HCT116 (cell line): ENCODE measurements at regions not wholly inside any gene's neighbourhood (a gene's known extent, or its start where the extent isn't known, plus 50 kb on each side); places are given as distances from the start of the nearest gene placed in this dataset.

Experiments used
- ATAC-seq: fragments of 200-7000 bp; cut with Tn5 transposase; 2 replicates; pipeline ENCODE4 v1.9.1; 2020; ENCODE audit warnings: mild to moderate bottlenecking, moderate library complexity
- BruUV-seq: library from RNA; stranded (reverse); fragments of 400-500 nt; replicated peaks from 2 replicates; lab custom pipeline; 2021; lab: Mats Ljungman, UMichigan
- CTCF ChIA-PET: fragments of 300-600 bp; sonication (Branson Sonifier 250); formaldehyde crosslinking; loops from one replicate; lab custom pipeline; 2021; ENCODE audit warnings: antibody characterized with exemption; lab: Charles Lee
- POLR2A ChIA-PET: fragments of 300-600, 350-600 bp; sonication (Branson Sonifier 250); formaldehyde crosslinking; loops from one replicate; lab custom pipeline; 2021; ENCODE audit warnings: antibody characterized with exemption; lab: Charles Lee
- RAD21 ChIA-PET, 2 experiments: fragments of 300-600 bp; sonication (Branson Sonifier 250); formaldehyde crosslinking; loops; one replicate each; lab custom pipeline; 2023; ENCODE audit warnings: low total read pairs in 2 of 2; ENCODE audit not compliant: uncharacterized antibody in 2 of 2, unreplicated experiment in 2 of 2, low non-redundant PET in 1 of 2; lab: Charles Lee
- DNase-seq: peaks from one replicate; pipeline ENCODE4 v3.0.0-alpha.2; 2010; ENCODE audit warnings: low read depth, low spot score
- H2AFZ ChIP-seq: fragments of 200-600 bp; shearing (Covaris generic), sonication (generic); 2 replicates; pipeline ENCODE4 v1.6.1; 2017; ENCODE audit warnings: low read depth, mixed run types, mixed read lengths, antibody characterized with exemption, low read length; ENCODE audit not compliant: poor library complexity, severe bottlenecking
- H3K27ac ChIP-seq: 2 replicates; pipeline ENCODE4 v1.5.1; 2012; ENCODE audit warnings: low read depth, low read length
- H3K27me3 ChIP-seq: fragments of 200-600 bp; sonication (generic); 2 replicates; pipeline ENCODE4 v1.6.1; 2016; ENCODE audit warnings: mixed run types, low read length, mixed read lengths; ENCODE audit not compliant: insufficient read depth
- H3K36me3 ChIP-seq, 2 experiments: fragments of 200-500 bp in 1 of 2; fragments of 200-600 bp in 1 of 2; sonication (Bioruptor generic) in 1 of 2; sonication (generic) in 1 of 2; 2 replicates each; pipeline versions ENCODE4 v1.5.1 to v1.6.1; 2014 to 2016; ENCODE audit warnings: low read length in 2 of 2, inconsistent platforms in 1 of 2, mixed read lengths in 1 of 2, mixed run types in 1 of 2; ENCODE audit not compliant: insufficient read depth in 2 of 2, control insufficient read depth in 1 of 2
- H3K4me1 ChIP-seq, 2 experiments: fragments of 200-600 bp in 1 of 2; sonication (generic) in 1 of 2; 2 replicates each; pipeline versions ENCODE4 v1.5.1 to v1.6.1; 2012 to 2017; ENCODE audit warnings: low read length in 2 of 2, inconsistent platforms in 1 of 2, mild to moderate bottlenecking in 1 of 2, mixed read lengths in 1 of 2, mixed run types in 1 of 2, moderate library complexity in 1 of 2; ENCODE audit not compliant: insufficient read depth in 2 of 2, control insufficient read depth in 1 of 2
- H3K4me2 ChIP-seq: fragments of 200-600 bp; sonication (generic); 2 replicates; pipeline ENCODE4 v1.6.1; 2017; ENCODE audit warnings: mixed run types, low read length, mixed read lengths
- H3K4me3 ChIP-seq, 2 experiments: fragments of 200-600 bp in 1 of 2; sonication (generic) in 1 of 2; replicated peaks in 1 of 2; 2 replicates each; pipeline ENCODE4 v1.5.1; 2011 to 2016; ENCODE audit warnings: low read length in 2 of 2, control low read depth in 1 of 2, low read depth in 1 of 2, mild to moderate bottlenecking in 1 of 2, mixed read lengths in 1 of 2, mixed run types in 1 of 2
- H3K79me2 ChIP-seq: fragments of 200-600 bp; sonication (generic); 2 replicates; pipeline ENCODE4 v1.6.1; 2017; ENCODE audit warnings: mild to moderate bottlenecking, mixed run types, low read length, moderate library complexity, mixed read lengths; ENCODE audit not compliant: insufficient read depth
- H3K9ac ChIP-seq: fragments of 200-600 bp; sonication (generic); 2 replicates; pipeline ENCODE4 v1.6.1; 2016; ENCODE audit warnings: low read length, mixed read lengths
- H3K9me2 ChIP-seq: fragments of 200-600 bp; sonication (generic), shearing (Covaris generic); 2 replicates; pipeline ENCODE4 v1.6.1; 2017; ENCODE audit warnings: mixed run types, mild to moderate bottlenecking, moderate library complexity; ENCODE audit not compliant: insufficient read depth
- H3K9me3 ChIP-seq, 2 experiments: fragments of 200-500 bp in 1 of 2; fragments of 200-600 bp in 1 of 2; sonication (Bioruptor generic) in 1 of 2; sonication (generic) in 1 of 2; 2 replicates each; pipeline ENCODE4 v1.6.1; 2014 to 2017; ENCODE audit warnings: low read length in 2 of 2, mixed read lengths in 2 of 2, inconsistent platforms in 1 of 2, low read depth in 1 of 2, mild to moderate bottlenecking in 1 of 2, mixed run types in 1 of 2, moderate library complexity in 1 of 2; ENCODE audit not compliant: control insufficient read depth in 1 of 2, insufficient read depth in 1 of 2
- H4K20me1 ChIP-seq: fragments of 200-600 bp; sonication (generic), shearing (Covaris generic); 2 replicates; pipeline ENCODE4 v1.6.1; 2017; ENCODE audit warnings: mixed run types, mild to moderate bottlenecking, moderate library complexity; ENCODE audit not compliant: insufficient read depth
- CBX3 ChIP-seq: IDR thresholded peaks from 2 replicates; pipeline ENCODE4 v1.6.1; 2012; ENCODE audit warnings: low read depth
- CEBPB ChIP-seq: IDR thresholded peaks from 2 replicates; pipeline ENCODE4 v1.6.1; 2012; ENCODE audit warnings: low read depth
- EGR1 ChIP-seq: IDR thresholded peaks from 2 replicates; pipeline ENCODE4 v1.6.1; 2012; ENCODE audit warnings: low read depth
- ELF1 ChIP-seq: IDR thresholded peaks from 2 replicates; pipeline ENCODE4 v1.6.1; 2012; ENCODE audit warnings: low read depth, borderline replicate concordance
- EZH2 ChIP-seq: fragments of 200-600 bp; sonication (generic); IDR thresholded peaks from 2 replicates; pipeline ENCODE4 v1.6.1; 2017; ENCODE audit warnings: antibody characterized with exemption, mixed run types
- JUND ChIP-seq: IDR thresholded peaks from 2 replicates; pipeline ENCODE4 v1.6.1; 2012
- POLR2AphosphoS5 ChIP-seq: IDR thresholded peaks from 2 replicates; pipeline ENCODE4 v1.6.1; 2011; ENCODE audit warnings: mild to moderate bottlenecking, low read depth, low read length, moderate library complexity
- SP1 ChIP-seq: IDR thresholded peaks from 2 replicates; pipeline ENCODE4 v1.6.1; 2012; ENCODE audit warnings: low read depth
- TCF7L2 ChIP-seq: IDR thresholded peaks from 2 replicates; pipeline ENCODE4 v1.7.0; 2011; ENCODE audit warnings: borderline replicate concordance, inconsistent platforms; ENCODE audit not compliant: insufficient read depth, insufficient read length; ENCODE audit errors: extremely low read depth
- ZFX ChIP-seq: fragments of 450-650 bp; IDR thresholded peaks from 2 replicates; pipeline ENCODE4 v1.6.1; 2017
- ZNF274 ChIP-seq: fragments of 200-500 bp; sonication (Bioruptor generic); IDR thresholded peaks from 2 replicates; pipeline ENCODE4 v1.6.1; 2014; ENCODE audit warnings: mild to moderate bottlenecking, low read depth, low read length, inconsistent platforms
- intact Hi-C: fragments of 100-400 bp; cut with micrococcal nuclease; formaldehyde crosslinking; loops from 2 replicates; pipeline ENCODE4 v1.10.0; 2022
- TF ChIP-seq, protein P1 (sequence below): IDR thresholded peaks from 2 replicates; pipeline ENCODE4 v1.6.1; 2012
- TF ChIP-seq, protein P2 (sequence below): IDR thresholded peaks from 2 replicates; pipeline ENCODE4 v1.6.1; 2012; ENCODE audit warnings: low read depth
- TF ChIP-seq, protein P3 (sequence below), 3 experiments: fragments of 200-600 bp in 1 of 3; sonication (generic) in 1 of 3; IDR thresholded peaks in 2 of 3; conservative IDR thresholded peaks in 1 of 3; 2 replicates each; pipeline ENCODE4 v1.5.1; 2012 to 2017; ENCODE audit warnings: low read depth in 2 of 3, low read length in 2 of 3, antibody characterized with exemption in 1 of 3, borderline replicate concordance in 1 of 3, control low read depth in 1 of 3, mild to moderate bottlenecking in 1 of 3, mixed read lengths in 1 of 3, mixed run types in 1 of 3, moderate library complexity in 1 of 3; ENCODE audit not compliant: insufficient read depth in 1 of 3

DNA sequence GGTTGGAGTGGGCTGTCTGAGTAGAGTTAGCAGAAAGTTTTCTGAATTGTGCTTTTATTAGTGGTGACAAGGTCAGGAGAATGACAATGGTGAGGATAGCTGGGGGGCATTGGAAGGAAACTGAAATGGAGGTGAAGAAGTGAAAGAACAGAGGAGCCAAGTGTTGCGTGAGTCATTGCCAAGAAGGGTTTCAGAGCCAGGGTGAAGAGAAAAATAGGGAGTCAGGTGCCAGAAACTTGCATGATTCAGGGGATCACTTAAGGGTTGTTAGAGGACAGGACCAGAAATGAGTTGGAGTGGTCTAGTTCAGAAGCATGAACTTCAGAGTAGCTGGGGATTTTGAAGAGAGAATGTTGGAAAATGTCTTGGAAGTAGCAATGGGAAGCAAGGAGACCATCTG is 86.0 kb upstream of the GALNT15 start:
- DNase-seq (no peak), ATAC-seq (no peak)
- peaks cover 5 to 13% of the 10 kb centered on the region in 2 experiments; a peak in 3 of 4 replicates for H3K4me1 ChIP-seq
- TF ChIP-seq ELF1 (no peak), TCF7L2 (no peak), SP1 (no peak)
- POLR2A ChIA-PET: no interaction called here
- intact Hi-C loops: no loop called here
- no peaks in the 10 kb centered on the region for H3K79me2 ChIP-seq
- H3K4me3 ChIP-seq: no peak overlapping the region
- BruUV-seq: no TSS peak
- H4K20me1 ChIP-seq: no peaks in the 10 kb centered on the region
- CTCF ChIA-PET: no interaction called here
- no peaks in the 10 kb centered on the region for H3K27me3 ChIP-seq
- H3K9me3 ChIP-seq: no peaks in the 10 kb centered on the region
- H3K4me2 ChIP-seq: no peak overlapping the region
- no peaks in the 10 kb centered on the region for H3K9me2 ChIP-seq
- H3K9ac ChIP-seq: no peak overlapping the region
- no peaks in the 10 kb centered on the region for H3K36me3 ChIP-seq
- H3K27ac ChIP-seq: no peak overlapping the region
- no peak overlapping the region for H2AFZ ChIP-seq
- RAD21 ChIA-PET: no interaction called here

DNA sequence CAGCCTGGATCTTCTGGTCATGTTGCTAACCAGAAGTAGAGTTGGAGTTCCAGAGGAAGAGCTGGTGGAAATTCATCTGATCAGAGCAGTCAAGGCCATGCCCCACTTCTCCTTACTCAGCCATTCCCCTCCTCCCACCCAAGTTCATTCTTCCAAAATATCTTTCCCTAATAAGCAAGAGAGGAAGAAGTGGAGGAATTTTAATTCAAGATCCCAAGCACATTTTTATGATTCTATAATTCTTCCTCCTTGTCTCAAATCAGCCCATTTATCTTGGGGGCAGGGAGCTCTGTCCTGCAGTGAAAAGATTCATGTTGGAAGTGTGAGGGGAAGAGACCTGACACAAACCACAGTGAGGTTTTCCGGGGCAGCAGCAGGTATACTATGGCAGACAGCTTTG is 85.0 kb upstream of the GALNT15 start:
- H2AFZ ChIP-seq: no peak overlapping the region
- H3K4me2 ChIP-seq: peak overlapping the region; percentile 30
- RAD21 ChIA-PET: no interaction called here
- TF ChIP-seq POLR2AphosphoS5 (no peak), EGR1 (no peak), CBX3 (no peak), ZFX (no peak), EZH2 (no peak), ZNF274 (no peak), JUND (no peak), CEBPB (no peak)
- TF ChIP-seq, protein P1, sequence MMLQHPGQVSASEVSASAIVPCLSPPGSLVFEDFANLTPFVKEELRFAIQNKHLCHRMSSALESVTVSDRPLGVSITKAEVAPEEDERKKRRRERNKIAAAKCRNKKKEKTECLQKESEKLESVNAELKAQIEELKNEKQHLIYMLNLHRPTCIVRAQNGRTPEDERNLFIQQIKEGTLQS: no peak
- TF ChIP-seq, protein P2, sequence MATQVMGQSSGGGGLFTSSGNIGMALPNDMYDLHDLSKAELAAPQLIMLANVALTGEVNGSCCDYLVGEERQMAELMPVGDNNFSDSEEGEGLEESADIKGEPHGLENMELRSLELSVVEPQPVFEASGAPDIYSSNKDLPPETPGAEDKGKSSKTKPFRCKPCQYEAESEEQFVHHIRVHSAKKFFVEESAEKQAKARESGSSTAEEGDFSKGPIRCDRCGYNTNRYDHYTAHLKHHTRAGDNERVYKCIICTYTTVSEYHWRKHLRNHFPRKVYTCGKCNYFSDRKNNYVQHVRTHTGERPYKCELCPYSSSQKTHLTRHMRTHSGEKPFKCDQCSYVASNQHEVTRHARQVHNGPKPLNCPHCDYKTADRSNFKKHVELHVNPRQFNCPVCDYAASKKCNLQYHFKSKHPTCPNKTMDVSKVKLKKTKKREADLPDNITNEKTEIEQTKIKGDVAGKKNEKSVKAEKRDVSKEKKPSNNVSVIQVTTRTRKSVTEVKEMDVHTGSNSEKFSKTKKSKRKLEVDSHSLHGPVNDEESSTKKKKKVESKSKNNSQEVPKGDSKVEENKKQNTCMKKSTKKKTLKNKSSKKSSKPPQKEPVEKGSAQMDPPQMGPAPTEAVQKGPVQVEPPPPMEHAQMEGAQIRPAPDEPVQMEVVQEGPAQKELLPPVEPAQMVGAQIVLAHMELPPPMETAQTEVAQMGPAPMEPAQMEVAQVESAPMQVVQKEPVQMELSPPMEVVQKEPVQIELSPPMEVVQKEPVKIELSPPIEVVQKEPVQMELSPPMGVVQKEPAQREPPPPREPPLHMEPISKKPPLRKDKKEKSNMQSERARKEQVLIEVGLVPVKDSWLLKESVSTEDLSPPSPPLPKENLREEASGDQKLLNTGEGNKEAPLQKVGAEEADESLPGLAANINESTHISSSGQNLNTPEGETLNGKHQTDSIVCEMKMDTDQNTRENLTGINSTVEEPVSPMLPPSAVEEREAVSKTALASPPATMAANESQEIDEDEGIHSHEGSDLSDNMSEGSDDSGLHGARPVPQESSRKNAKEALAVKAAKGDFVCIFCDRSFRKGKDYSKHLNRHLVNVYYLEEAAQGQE: no peak
- TF ChIP-seq, protein P3, sequence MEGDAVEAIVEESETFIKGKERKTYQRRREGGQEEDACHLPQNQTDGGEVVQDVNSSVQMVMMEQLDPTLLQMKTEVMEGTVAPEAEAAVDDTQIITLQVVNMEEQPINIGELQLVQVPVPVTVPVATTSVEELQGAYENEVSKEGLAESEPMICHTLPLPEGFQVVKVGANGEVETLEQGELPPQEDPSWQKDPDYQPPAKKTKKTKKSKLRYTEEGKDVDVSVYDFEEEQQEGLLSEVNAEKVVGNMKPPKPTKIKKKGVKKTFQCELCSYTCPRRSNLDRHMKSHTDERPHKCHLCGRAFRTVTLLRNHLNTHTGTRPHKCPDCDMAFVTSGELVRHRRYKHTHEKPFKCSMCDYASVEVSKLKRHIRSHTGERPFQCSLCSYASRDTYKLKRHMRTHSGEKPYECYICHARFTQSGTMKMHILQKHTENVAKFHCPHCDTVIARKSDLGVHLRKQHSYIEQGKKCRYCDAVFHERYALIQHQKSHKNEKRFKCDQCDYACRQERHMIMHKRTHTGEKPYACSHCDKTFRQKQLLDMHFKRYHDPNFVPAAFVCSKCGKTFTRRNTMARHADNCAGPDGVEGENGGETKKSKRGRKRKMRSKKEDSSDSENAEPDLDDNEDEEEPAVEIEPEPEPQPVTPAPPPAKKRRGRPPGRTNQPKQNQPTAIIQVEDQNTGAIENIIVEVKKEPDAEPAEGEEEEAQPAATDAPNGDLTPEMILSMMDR (IDR thresholded peaks at IDR 0.05 in 2 of 3, conservative IDR thresholded peaks at IDR 0.05 in 1 of 3; ENCODE audit: borderline replicate concordance in 1 of 3, insufficient read depth in 1 of 3, low read depth in 2 of 3, low read length in 2 of 3): no peak
- H3K79me2 ChIP-seq: no peaks in the 10 kb centered on the region
- no peak overlapping the region for H3K27ac ChIP-seq
- H4K20me1 ChIP-seq: no peaks in the 10 kb centered on the region
- CTCF ChIA-PET: no interaction called here
- no peaks in the 10 kb centered on the region for H3K9me2 ChIP-seq
- H3K36me3 ChIP-seq: no peaks in the 10 kb centered on the region
- POLR2A ChIA-PET: no interaction called here
- DNase-seq (no peak), ATAC-seq (no peak)
- intact Hi-C loops: no loop called here
- H3K4me1 ChIP-seq: peaks cover 5 to 13% of the 10 kb centered on the region in 2 experiments; a peak in 3 of 4 replicates
- no peaks in the 10 kb centered on the region for H3K9me3 ChIP-seq
- no peak overlapping the region for H3K9ac ChIP-seq
- BruUV-seq: no TSS peak
- no peak overlapping the region for H3K4me3 ChIP-seq
- H3K27me3 ChIP-seq: no peaks in the 10 kb centered on the region
